CD4-positive, alpha-beta T cell treated with Interleukin-6 at 100 ng/mL for 8 hours (primary cell): ENCODE measurements at regions not wholly inside any gene's neighbourhood (a gene's known extent, or its start where the extent isn't known, plus 50 kb on each side); places are given as distances from the start of the nearest gene placed in this dataset.

ENCODE experiments used
- DNase-seq: peaks from one replicate; pipeline ENCODE4 v3.0.0-alpha.2; 2020; ENCODE audit warnings: mixed read lengths, low spot score

GRCh38 chr12:46131732-46132469 is 136.9 kb downstream of the SLC38A1 start:
- DNase-seq, result no peak

GRCh38 chr12:46127656-46128055 is 137.3 kb upstream of the SCAF11 start:
- no peak for DNase-seq

- no peak for DNase-seq
Measured at GRCh38 chr12:46126050-46126727, 135.8 kb upstream of the SCAF11 start.

GRCh38 chr12:46124848-46125619 is 134.7 kb upstream of the SCAF11 start:
- peak; percentile 62 for DNase-seq

GRCh38 chr12:46124132-46124847 is 133.9 kb upstream of the SCAF11 start:
- no peak for DNase-seq

- DNase-seq, result no peak
Measured at GRCh38 chr12:46112364-46112763, 122.0 kb upstream of the SCAF11 start.

GRCh38 chr12:46111715-46112114 is 121.3 kb upstream of the SCAF11 start:
- no peak for DNase-seq

- DNase-seq, result no peak
Measured at GRCh38 chr12:46110928-46111699, 120.7 kb upstream of the SCAF11 start.

GRCh38 chr12:46110223-46110611 is 119.8 kb upstream of the SCAF11 start:
- DNase-seq, result no peak

GRCh38 chr12:46109343-46110222 is 119.2 kb upstream of the SCAF11 start:
- no peak for DNase-seq

- DNase-seq, result no peak
Measured at GRCh38 chr12:46108721-46109120, 118.3 kb upstream of the SCAF11 start.

- no peak for DNase-seq
Measured at GRCh38 chr12:46107591-46107990, 117.2 kb upstream of the SCAF11 start.

- no peak for DNase-seq
Measured at GRCh38 chr12:46105735-46106134, 115.4 kb upstream of the SCAF11 start.

GRCh38 chr12:46103559-46104383 is 113.4 kb upstream of the SCAF11 start:
- no peak for DNase-seq

GRCh38 chr12:46101485-46101869 is 111.1 kb upstream of the SCAF11 start:
- no peak for DNase-seq

- DNase-seq, result no peak
Measured at GRCh38 chr12:46100551-46101484, 110.4 kb upstream of the SCAF11 start.

- DNase-seq, result no peak
Measured at GRCh38 chr12:46089414-46090162, 99.2 kb upstream of the SCAF11 start.
